PC-9 (cell line): ENCODE measurements at regions not wholly inside any gene's neighbourhood (a gene's known extent, or its start where the extent isn't known, plus 50 kb on each side); places are given as distances from the start of the nearest gene placed in this dataset.

Experiments
- CTCF ChIP-seq: fragments of 200-600 bp; sonication (generic); conservative IDR thresholded peaks from 2 replicates; pipeline ENCODE4 v1.6.1; 2017; ENCODE audit warnings: mixed run types, antibody characterized with exemption, mild to moderate bottlenecking, moderate library complexity
- EZH2 ChIP-seq: fragments of 200-600 bp; sonication (generic); IDR thresholded peaks from 2 replicates; pipeline ENCODE4 v1.8.0; 2017; ENCODE audit warnings: antibody characterized with exemption, low read depth

- TF ChIP-seq CTCF (no peak), EZH2 (no peak)
Observed at GRCh38 chr5:164335837-164336236, 830.4 kb downstream of the MAT2B start.
